HG03196 (cell line): ENCODE measurements at regions not wholly inside any gene's neighbourhood (a gene's known extent, or its start where the extent isn't known, plus 50 kb on each side); places are given as distances from the start of the nearest gene placed in this dataset.
"Not testable (repeated sequence)": the region's sequence is repeated elsewhere in the genome, so short reads cannot be mapped to it uniquely, and the experiment has no call there.

ENCODE experiments used
- ATAC-seq: cut with Tn5 transposase; IDR thresholded peaks from one replicate; pipeline ENCODE4 v1.9.1; 2021; ENCODE audit not compliant: unreplicated experiment

DNA sequence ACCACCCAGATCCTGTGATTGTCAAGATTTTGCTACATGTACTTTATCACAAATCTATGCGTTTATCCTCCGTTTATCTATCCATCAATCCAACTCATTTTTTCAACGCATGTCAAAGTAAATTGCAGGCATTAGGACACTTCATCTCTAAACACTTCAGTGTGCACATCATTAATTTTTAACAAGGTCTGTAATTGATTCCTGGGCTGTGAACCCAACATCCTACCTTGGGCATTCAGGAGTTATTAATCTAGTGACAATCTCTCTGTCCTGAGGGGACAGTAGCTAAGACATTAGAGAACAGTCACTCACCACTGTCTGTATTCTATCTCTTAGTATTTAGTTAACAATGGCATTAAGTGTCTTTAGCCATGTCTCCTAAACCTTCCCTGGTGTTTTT lies 264.7 kb downstream of the SOX9 start:
- ATAC-seq, result no peak

DNA sequence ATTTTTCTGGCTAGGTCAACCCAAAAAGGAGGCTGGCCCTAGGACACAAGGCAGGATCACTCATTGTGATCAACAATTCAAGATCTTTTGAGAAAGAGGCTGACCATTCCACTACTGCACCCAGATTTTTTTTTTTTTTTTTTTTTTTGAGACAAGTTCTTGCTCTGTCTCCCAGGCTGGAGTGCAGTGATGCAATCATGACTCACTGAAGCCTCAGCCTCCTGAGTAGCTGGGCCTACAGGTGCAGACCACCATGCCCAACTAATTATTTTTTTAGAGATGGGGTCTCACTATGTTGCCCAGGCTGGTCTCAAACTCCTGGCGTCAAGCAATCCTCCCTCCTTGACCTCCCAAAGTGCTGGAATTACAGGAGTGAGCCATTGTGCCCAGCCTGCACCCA lies 265.4 kb downstream of the SOX9 start:
- ATAC-seq, result not testable (repeated sequence)

DNA sequence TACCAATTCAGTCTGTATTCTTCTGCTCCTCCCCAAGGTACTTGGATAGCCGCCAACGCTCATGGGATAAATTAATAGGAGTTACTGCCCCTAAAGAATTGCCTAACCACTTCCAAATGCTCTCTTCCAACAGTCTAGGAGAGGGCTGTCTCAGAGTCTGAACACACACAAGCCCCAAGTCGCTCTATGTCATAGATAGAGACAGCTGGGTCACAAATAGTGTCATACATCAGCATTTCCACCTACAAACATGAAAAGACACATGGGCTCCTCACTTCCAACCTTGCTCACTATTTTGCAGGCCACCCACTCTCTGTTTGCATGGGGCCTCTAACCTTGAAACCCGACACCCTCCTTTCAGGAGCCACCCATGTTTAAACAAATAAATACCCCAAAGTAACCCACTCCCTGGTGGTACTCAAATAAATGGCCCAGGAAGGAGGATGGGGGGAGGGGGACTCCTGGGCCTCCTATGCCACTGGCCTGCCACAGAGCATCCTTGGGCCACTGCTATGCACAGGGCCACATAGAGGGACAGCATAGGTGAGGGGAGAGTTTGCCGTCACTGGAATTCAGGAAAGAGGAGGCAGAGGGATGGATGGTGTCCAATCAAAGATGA lies 265.9 kb downstream of the SOX9 start:
- no peak for ATAC-seq

DNA sequence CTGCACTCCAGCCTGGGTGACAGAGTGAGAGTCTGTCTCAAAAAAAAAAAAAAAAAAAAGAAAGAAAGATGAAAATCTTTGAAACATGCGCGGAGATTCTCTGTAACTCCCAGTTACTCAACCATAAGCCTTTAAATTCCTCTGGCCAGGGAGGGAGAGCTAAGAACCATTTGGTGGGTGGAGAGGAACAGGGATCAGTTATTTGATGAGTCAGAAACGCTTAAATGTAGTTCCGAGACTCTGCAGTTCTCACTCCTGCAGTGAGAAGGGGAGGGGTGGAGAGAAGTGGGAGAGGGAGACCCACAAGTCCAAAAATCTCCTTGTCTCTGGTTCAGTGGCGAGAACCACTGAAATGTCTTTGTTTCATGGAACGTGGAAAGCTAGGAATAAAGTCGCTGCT lies 266.7 kb downstream of the SOX9 start:
- no peak for ATAC-seq

DNA sequence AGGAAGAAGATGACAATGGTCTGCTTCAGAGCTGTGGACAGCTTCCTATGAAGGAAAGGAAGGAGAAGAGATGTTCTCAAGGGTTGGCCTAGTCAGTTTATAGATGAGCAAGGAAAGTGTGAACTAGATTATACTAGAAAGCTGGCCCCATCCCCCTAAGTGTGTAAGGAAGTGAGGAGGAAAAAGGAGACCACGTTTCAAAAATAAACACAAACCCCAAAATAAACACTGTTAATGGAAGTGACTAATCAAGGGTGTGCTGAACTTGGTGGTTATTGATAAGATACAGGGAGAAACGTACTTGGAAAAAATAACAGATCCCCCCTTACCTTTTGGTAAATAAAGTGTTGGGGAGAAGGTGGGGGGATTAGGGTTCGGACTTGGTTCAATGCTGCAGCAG lies 267.1 kb downstream of the SOX9 start:
- ATAC-seq, result no peak

DNA sequence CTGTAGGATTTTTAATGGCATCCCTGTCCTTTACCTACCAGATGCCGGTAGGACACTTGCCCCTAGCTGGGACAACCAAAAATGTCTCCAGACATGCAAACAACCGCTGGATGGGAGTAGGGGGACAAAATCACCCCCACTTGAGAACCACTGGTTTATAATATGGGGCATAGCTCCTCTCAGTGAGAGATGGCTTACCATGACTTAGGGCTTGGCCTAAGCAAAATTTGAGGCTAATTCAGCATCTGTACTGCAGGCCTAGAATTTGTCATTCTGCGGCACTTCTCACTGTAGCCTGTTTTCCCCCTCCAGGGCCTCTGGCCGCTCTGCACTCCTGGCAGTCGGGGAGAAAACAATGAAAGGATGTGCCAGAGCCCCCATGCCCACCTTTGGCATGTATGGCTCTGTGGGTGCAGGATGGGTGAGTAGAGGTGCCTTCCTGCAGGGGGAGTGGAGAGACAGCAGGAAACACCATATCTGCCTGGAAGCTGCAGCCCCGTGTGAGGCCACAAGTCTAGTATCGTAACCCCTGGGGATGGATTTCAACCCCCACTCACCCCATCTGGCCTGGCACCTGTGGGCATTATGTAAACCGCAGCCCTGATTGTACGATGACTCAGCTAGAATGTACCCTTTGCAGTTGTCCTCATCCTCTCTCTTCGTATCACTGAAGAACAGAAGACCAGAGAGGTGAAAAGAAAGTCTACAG lies 268.1 kb downstream of the SOX9 start:
- ATAC-seq, result peak; percentile 69

DNA sequence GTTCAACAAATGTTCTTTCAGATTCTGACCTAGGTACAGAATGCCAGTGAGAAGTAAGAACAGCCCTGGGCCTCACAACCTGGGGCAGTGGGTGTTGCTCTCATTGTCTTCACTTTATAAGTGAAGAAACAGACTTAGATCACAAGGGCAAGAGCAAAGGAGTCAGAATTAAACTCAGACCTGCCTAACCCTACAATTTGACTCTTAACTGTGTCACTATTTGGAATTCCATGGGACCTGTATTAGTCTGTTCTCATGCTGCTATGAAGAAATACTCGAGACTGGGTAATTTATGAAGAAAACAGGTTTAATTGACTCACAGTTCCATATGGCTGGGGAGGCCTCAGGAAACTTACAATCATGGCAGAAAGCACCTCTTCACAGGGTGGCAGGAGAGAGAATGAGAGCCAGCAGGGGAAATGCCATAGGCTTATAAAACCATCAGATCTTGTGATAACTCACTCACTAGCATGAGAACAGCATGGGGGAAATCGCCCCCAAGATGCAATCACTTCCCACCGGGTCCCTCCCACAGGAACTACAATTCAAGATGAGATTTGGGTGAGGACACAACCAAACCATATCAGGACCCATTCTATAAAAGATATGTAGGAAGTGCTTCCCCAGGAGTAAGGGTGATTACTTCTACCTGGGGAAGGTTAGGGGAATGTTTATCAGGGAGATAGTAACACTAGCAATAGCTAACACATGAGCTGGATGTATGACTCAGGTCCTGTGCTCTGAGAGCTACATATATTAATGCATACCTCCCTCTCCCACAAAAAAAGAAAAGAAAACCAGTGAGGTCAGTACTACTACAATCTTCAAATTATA lies 270.1 kb downstream of the SOX9 start:
- no peak for ATAC-seq

DNA sequence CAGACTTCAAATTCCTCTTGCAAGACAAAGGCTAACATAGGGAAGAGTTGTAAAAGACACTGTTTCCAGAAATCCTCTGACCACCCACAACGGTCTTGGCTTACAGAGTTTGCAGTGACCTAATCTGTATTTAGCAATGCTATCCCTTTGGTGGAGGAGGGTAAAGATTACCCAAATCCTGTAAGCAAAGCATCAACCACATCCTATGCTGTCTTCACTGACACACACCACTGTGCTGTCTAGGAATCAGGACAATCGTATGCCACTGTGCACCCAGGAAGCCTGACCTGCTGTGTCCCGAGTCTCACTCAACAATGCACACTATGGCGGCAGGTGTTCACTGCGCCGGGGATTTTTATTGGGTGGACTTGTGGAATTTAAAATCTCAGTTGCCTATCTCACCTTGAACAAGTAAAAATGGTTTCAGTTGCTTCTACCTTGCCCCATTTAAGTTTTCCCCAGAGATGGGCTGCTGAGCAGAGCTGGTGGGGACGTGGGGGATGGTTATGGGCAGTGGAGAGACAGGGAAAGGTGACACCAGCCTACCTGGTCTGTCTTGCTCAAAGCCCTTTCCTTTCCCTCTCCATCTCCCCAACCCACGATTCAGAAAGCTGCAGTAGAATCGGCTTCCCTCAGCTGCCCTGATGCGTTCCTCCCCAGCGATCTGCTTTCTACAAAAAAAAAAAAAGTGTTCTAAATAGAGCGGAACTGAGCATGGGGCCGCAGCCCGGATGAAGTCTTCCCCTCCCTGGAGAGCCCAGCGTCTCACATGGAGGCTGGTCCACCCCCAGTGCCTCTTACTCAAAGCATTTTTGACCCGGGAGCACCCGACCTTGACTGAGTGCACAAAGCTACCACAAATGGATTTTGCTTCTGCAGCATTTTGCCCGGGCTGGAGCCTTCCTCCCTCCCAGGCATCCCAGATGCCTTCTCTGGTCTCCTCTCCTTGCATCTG lies 271.5 kb downstream of the SOX9 start:
- peak; percentile 35 for ATAC-seq

DNA sequence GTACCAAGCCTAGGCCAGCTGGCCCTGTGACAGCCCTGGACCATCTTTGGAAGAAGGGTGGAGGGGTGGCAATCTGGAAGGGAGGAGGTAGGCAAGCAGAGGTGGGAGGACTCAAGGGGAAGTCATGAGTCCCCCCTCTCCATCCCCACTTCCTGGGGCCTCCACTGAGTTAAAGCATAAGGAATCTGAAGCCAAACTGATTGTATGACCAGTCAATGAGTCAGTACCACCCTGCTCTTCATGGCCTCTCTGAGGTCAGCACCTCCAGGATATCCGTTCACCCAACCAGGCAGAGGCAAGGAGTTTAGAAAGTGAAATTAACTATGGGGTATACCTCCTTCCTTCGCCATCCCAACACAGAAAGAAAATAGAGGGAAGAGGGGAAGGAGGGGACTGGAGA lies 272.7 kb downstream of the SOX9 start:
- no peak for ATAC-seq

DNA sequence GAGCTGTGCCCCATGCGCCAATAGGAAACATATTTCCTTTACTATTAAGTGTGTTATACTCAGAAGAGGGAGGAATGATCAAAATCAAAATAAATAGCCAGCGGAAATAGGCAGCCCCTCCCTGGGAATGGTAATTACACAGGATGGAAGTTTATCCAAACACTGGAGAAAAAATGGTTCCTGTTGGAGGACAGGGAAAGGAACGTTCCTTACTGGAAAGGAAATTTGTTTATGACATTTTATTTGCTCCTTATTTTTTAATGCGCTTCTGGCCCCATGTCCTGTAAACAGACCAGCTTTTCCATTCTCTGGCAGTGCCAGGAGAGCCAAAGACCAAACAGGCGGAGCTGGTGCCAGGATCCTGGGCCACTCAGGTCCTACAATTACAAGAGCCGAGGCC lies 273.7 kb downstream of the SOX9 start:
- no peak for ATAC-seq

DNA sequence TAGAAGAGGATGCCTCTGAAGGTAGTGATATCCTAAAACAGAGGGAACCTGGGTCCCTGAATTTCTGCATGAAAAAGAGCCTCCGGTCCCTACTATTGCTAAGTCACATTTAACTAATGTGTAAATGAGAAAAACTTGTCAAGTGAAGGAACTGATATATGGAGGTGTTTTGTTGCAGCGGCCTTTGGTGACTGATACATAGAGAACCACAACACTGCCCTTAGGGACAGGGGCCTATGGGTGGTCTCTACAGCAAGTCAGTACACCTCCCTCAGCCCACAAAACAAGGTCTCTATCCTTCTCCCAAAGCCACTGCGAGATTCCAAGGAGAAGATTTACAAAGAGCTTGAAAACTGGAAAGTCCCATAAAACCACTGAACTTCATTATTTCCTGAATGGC lies 275.3 kb downstream of the SOX9 start:
- no peak for ATAC-seq

DNA sequence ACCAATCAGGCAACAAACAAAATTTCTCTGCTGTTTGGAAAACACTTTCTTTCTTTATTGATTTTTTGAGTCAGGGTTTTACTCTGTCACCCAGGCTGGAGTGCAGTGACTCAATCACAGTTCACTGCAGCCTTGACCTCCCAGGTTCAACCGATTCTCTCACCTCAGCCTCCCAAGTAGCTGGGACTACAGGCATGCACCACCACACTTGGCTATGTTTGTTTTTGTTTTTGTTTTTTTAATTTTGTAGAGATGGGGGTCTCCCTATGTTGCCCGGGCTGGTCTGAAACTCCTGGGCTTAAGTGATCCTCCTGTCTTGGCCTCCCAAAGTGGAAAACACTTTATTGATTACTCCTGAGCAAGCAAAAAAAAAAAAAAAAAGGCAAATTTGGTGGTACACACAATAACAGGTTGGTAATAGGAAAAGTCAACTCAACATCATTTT lies 276.4 kb downstream of the SOX9 start:
- ATAC-seq, result no peak

DNA sequence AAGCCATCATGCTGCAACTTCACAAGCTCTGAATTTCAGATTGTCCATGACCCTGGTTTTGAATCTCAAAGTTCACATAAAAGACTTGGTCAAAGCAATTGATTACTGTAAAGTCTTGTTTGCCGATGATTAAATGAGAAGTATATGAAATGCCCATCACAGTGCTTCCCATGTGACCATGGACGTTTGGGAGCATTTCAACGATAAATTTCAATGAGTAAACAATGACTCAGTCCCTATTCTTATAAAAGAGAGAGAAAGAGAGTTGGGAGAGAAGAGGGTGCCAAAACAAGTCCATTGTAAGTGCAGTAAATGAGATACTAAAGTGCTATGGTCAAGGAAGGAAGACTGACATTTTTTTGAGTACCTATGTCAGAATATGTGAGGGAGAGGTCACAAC lies 276.9 kb downstream of the SOX9 start:
- no peak for ATAC-seq

DNA sequence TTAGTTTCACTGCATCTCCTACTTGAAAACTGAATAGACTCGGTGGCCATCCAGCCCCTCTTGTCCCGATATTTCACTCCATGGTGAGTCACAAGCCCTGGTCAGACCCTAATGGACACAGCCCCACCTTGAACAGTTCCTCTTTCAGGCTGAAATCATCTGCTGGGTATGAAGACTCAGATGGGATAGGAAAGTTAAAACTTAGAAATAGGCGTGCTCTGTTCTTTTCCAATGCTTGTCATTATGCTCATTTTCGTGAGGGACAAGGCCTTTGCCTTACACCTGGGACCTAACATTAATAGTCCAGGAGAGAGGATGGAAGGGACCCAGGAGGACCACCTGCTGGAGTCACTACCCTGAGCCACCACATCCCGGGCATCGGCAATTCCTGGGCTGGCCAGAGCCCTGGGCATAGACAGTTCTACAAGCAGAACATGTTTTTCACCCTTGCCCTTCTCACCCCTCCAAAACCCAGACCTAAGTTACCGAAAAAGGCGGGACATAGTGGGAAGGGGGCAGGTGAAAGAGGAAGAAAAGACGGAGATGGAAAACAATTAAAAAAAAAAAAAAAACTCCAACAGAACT lies 278.3 kb downstream of the SOX9 start:
- ATAC-seq, result no peak

DNA sequence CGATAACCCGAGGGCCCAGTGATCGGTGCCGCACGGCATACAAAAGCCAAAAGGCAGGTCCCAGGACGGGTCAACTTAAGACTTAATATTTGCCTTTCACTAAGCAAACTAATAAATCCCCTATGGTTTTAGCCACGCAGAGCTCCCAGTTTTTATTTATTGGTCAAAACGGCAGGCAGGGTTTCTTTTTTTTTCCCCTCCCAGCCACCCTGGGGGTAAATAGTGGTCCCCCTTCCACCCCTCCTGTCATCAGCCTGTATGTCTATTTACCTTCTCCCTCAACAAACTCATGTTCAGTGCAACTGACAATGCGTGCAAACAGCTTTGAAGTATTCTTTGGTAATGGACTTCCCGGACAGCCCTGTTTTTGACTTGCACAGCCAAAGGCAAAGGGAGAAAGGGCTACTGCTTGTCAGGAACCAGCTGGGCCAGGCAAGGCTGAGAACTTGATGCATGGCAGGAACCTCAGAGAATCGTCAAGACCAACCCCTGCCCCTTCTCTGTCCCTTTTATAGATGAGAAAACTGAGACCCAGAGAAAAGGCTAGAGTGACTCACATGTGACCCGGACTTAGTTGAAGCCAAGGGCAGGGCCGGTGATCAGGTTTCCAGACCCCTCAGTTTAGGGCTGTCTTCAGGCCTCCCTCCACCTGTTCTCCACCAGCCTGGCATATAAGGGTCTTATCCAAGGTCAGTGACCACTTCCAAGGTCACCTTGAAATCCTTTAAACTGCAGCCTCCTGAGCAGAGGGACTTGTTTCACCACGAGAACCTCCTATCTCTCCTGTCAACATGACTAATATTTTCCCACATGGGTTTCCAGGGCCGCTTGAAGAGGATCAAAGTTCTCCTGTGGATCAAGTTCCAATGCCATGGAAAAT lies 279.0 kb downstream of the SOX9 start:
- no peak for ATAC-seq

DNA sequence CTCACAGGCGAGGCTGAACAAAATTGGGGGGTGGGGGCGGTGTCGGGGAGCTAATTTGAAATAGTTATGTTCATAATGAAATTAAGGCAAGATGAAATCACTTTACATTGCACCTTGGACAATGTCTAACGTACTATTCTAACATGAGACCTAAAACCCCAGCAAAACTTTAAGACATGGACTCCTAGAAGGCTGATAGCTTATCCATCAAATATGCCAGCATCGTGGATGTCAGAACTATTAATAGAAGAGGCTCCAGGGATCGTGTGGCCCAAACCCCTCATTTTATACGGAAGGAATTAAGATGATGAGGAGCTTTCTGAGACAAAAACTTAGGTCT lies 279.6 kb downstream of the SOX9 start:
- no peak for ATAC-seq

DNA sequence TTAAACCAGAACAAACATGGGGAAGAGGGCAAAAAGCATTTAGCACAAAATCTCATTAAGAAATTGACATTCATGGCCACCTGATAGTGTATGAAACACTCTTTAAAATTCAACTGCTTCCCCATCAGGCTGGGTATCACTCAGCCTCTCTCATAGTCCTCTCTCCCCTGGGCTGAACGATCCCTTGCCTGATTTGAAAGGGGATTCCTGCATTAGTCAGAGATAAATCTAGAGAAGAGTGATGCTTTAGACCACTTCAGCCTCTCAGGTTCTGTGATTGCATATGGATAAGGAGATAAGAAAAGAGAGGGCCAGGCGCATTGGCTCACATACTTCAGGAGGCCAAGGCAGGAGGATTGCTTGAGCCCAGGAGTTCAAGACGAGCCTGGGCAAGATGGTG lies 280.0 kb downstream of the SOX9 start:
- no peak for ATAC-seq

DNA sequence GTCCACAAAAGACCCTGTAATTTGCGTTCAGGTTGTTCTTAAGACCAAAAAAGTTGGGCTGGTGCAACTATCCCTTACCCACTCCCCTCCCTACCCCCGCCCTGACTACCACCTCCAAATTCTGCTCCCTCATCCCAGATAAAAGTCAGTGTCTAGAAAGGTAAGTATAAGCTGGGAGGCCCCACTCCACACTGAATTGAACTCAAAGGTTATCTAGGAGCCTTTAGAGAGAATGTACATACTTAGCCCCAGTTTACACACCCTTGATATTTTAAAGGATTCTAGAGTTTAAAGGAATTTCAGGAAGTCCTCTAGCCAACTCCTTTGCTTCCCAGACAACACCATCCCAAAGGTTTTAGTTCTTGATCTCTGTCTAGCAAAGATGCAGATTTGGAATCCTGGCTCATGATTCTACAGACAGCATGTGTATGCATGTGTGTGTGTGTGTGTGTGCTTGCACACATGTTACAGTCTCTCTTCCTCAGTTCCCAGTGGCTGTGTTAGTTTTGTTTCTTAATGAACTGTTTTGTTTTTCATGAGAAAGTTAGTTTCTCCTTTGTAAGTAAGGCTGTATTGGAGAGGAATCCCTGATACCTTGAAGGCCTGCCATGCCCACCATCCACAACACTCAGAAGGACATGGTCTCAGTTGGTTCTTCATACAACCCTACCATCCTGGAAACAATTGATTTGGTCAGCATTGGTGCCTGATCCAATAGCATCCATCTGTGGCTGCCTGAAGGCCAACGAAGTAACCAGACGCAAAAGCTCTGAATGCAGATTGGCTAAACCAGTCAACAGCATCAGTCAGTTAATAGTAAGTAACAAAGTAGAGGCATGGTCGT lies 281.3 kb downstream of the SOX9 start:
- ATAC-seq, result no peak

DNA sequence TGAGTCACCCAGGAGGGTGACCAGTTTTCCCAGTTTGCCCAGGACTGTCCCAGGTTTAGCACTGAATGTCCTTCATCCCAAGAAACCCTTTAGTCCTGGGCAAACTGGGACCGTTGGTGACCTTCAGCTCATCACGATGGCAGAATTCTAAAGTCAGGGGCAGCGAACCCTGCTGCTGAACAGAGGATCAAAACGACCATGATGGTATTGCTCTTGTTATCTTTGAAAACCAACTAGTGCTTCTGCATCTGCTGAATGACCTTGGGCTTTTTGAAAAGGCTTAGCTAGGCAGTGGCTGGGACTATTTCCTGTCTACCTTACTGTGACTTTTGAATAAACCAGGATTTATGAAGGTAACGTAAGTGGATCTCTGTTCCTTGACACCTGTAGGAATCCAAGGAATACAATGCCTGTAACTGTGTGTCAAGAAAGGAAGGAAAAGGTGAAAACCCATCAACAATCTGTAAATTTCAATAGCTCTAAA lies 281.9 kb downstream of the SOX9 start:
- no peak for ATAC-seq
